ENCODE measurements at regions not wholly inside any gene's neighbourhood (a gene's known extent, or its start where the extent isn't known, plus 50 kb on each side); places are given as distances from the start of the nearest gene placed in this dataset.

DNA sequence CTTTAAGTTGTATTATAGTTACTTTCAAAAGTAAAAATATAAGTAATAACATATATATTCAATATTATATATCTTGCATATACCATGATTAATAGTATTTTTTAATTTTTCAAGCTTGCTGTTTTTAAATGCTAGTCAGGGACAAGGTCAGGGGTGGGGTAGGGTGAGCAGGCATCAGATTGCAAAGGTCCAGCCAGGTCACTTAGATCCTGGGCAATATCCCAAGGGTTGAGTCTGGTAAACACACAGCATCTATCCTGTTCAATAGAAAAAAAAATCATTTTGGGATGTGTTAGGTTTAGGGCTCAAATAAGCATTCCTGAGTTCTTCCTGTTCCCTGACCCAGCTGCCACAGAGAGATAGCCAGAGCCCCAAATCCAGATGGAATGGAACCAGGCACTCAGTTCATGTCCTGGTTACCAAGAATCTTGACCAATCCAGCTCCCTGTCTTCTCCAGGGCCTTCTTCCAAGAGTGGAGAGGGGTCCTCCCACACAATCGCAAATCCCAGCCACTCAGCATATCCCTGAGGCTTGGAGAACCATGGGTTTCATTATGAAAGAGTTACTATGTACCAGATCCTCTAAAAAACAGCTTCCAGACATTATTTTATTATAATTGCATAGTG is 134.9 kb upstream of the TOP1 start:
- Histone ChIP-seq H3K27ac (ENCODE audit: insufficient read depth in 1 of 2, low read depth in 1 of 2, low read length in 2 of 2, poor library complexity in 1 of 2, severe bottlenecking in 2 of 2) (no peak overlapping the region), H3K4me1 (ENCODE audit: control extremely low read depth in 1 of 4, control insufficient read depth in 4 of 4, insufficient read depth in 4 of 4, low read length in 3 of 4) (peaks cover 0 to 13% (median 0%) of the 10 kb centered on the region in 4 experiments), H3K27me3 (replicated peaks in 2 of 5; ENCODE audit: control insufficient read depth in 4 of 5, insufficient read depth in 5 of 5, low read length in 4 of 5) (no peaks in the 10 kb centered on the region), H3K9me3 (ENCODE audit: control extremely low read depth in 1 of 5, control insufficient read depth in 4 of 5, insufficient read depth in 2 of 5, low read depth in 1 of 5, low read length in 4 of 5) (no peaks in the 10 kb centered on the region), H3K4me3 (ENCODE audit: control insufficient read depth in 1 of 7, extremely low read depth in 1 of 7, insufficient read depth in 4 of 7, low read depth in 2 of 7, low read length in 6 of 7) (no peak overlapping the region), H3K36me3 (ENCODE audit: control insufficient read depth in 4 of 4, insufficient read depth in 4 of 4, low read length in 3 of 4) (no peaks in the 10 kb centered on the region)
- CTCF ChIA-PET, result no interaction called here
- no CpG with 5 or more reads among the region's 1 CpG for WGBS (ENCODE audit: insufficient coverage)
- no peak for DNase-seq
- POLR2A ChIA-PET, result no interaction called here

DNA sequence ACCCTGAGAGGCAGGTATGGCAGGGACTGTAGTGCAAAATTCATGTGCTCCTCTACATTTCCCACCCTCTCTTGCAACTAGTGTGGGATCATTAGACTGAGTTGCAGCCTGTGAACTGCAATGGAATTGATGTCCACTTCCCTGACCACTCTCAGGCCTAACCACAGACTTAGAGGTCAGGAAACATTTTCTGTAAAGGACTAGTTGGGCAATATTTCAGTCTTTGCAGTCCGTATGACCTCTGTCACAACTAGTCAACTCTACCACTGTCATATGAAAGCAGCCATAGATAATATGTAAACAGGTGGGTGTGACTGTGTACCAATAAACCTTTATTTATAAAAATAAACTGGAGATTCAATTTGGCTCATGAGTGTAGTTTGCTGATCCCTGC is 134.4 kb upstream of the TOP1 start:
- WGBS (ENCODE audit: insufficient coverage), result no CpG with 5 or more reads among the region's 1 CpG
- CTCF ChIA-PET, result no interaction called here
- no peaks in the 10 kb centered on the region for H3K9me3 ChIP-seq (ENCODE audit: control extremely low read depth in 1 of 5, control insufficient read depth in 4 of 5, insufficient read depth in 2 of 5, low read depth in 1 of 5, low read length in 4 of 5)

DNA sequence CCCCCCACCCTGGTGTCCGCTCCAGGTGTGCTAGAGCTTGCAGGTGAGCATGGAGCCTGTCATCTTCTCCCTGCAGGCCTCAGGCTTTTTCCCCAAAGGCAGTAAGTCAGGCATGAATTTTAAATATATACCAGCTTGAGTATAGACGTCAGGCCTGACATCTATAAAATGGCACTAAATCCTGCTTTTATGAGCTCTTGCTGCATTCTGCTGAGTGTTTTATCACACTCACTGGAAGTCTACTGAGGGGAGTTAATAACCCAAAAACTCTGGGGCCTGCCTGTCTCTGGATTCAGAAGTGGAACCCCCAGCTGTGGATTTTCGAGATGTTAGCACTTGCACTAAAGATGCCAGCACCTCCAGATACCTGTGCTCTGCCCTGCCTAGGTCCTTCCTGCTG is 133.4 kb upstream of the TOP1 start:
- no peak overlapping the region for H3K4me3 ChIP-seq (ENCODE audit: control insufficient read depth in 1 of 7, extremely low read depth in 1 of 7, insufficient read depth in 4 of 7, low read depth in 2 of 7, low read length in 6 of 7)
- no peaks in the 10 kb centered on the region for H3K27me3 ChIP-seq (replicated peaks in 2 of 5; ENCODE audit: control insufficient read depth in 4 of 5, insufficient read depth in 5 of 5, low read length in 4 of 5)
- H3K27ac ChIP-seq (ENCODE audit: insufficient read depth in 1 of 2, low read depth in 1 of 2, low read length in 2 of 2, poor library complexity in 1 of 2, severe bottlenecking in 2 of 2), result no peak overlapping the region
- H3K9me3 ChIP-seq (ENCODE audit: control extremely low read depth in 1 of 5, control insufficient read depth in 4 of 5, insufficient read depth in 2 of 5, low read depth in 1 of 5, low read length in 4 of 5), result no peaks in the 10 kb centered on the region
- WGBS (ENCODE audit: insufficient coverage), result 94% methylated on average over 2 of the region's 3 CpGs
- no peaks in the 10 kb centered on the region for H3K36me3 ChIP-seq (ENCODE audit: control insufficient read depth in 4 of 4, insufficient read depth in 4 of 4, low read length in 3 of 4)
- POLR2A ChIA-PET, result no interaction called here
- DNase-seq, result no peak
- peaks cover 0 to 2% (median 0%) of the 10 kb centered on the region in 4 experiments for H3K4me1 ChIP-seq (ENCODE audit: control extremely low read depth in 1 of 4, control insufficient read depth in 4 of 4, insufficient read depth in 4 of 4, low read length in 3 of 4)
- CTCF ChIA-PET, result interaction anchor here (1.1 kb wide), 1 partner anchor 14 kb away, joined by 3 read pairs; no protein-coding TSS in a partner anchor

More for the DNA sequence above, 134.4 kb upstream of the TOP1 start:
- Histone ChIP-seq H3K36me3 (ENCODE audit: control insufficient read depth in 4 of 4, insufficient read depth in 4 of 4, low read length in 3 of 4) (no peaks in the 10 kb centered on the region), H3K4me3 (ENCODE audit: control insufficient read depth in 1 of 7, extremely low read depth in 1 of 7, insufficient read depth in 4 of 7, low read depth in 2 of 7, low read length in 6 of 7) (no peak overlapping the region), H3K27ac (ENCODE audit: insufficient read depth in 1 of 2, low read depth in 1 of 2, low read length in 2 of 2, poor library complexity in 1 of 2, severe bottlenecking in 2 of 2) (no peak overlapping the region), H3K27me3 (replicated peaks in 2 of 5; ENCODE audit: control insufficient read depth in 4 of 5, insufficient read depth in 5 of 5, low read length in 4 of 5) (no peaks in the 10 kb centered on the region), H3K4me1 (ENCODE audit: control extremely low read depth in 1 of 4, control insufficient read depth in 4 of 4, insufficient read depth in 4 of 4, low read length in 3 of 4) (peaks cover 0 to 8% (median 0%) of the 10 kb centered on the region in 4 experiments)
- POLR2A ChIA-PET, result no interaction called here
- no peak for DNase-seq

DNA sequence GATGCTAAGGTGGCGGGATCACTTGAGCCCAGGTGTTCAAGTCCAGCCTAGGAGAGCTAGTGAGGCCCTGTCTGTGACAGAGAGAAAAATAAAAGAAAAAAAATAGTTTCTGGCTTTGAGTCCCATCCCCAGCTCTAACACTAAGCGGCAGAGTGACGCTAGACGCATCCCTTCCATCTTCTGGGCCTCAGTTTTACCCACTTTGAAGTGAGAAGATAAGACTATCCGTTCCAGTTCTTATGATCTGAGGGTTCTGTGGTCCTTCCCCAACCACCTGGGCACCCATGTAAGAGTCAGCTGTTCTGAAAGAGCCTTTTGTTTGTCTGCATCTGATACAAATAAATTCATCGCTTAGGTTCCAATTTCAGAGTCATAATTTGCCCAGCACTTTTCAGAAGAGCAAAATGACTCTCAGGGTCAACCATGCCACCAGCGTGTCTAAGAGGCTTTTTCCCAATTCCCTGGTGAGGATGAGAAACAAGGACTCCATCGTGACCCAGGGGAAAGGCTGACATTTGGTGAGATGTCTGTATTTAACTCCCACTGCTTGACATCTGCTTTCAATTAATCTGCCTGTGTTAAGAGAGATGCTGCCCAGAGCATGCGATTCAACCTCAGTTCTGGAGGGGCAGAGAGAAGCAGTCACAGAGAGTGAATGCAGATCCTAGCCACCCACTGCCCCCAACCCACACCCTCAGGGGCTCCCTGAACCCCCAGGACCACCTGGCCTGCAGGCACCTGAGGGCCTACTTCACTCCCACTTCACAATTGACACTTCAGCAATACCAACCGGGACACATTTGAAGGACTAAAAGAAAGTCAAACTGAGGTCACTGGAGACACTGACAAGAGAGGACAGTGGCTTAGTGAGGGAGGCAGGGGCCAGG is 131.6 kb upstream of the TOP1 start:
- H3K27me3 ChIP-seq (replicated peaks in 2 of 5; ENCODE audit: control insufficient read depth in 4 of 5, insufficient read depth in 5 of 5, low read length in 4 of 5), result no peaks in the 10 kb centered on the region
- no peak overlapping the region for H3K27ac ChIP-seq (ENCODE audit: insufficient read depth in 1 of 2, low read depth in 1 of 2, low read length in 2 of 2, poor library complexity in 1 of 2, severe bottlenecking in 2 of 2)
- ChIA-PET POLR2A (no interaction called here), CTCF (no interaction called here)
- no peak overlapping the region for H3K4me3 ChIP-seq (ENCODE audit: control insufficient read depth in 1 of 7, extremely low read depth in 1 of 7, insufficient read depth in 4 of 7, low read depth in 2 of 7, low read length in 6 of 7)
- H3K9me3 ChIP-seq (ENCODE audit: control extremely low read depth in 1 of 5, control insufficient read depth in 4 of 5, insufficient read depth in 2 of 5, low read depth in 1 of 5, low read length in 4 of 5), result no peaks in the 10 kb centered on the region
- WGBS (ENCODE audit: insufficient coverage), result 98% methylated on average over 9 of the region's 10 CpGs
- no peaks in the 10 kb centered on the region for H3K4me1 ChIP-seq (ENCODE audit: control extremely low read depth in 1 of 4, control insufficient read depth in 4 of 4, insufficient read depth in 4 of 4, low read length in 3 of 4)
- H3K36me3 ChIP-seq (ENCODE audit: control insufficient read depth in 4 of 4, insufficient read depth in 4 of 4, low read length in 3 of 4), result no peaks in the 10 kb centered on the region
- no peak for DNase-seq

DNA sequence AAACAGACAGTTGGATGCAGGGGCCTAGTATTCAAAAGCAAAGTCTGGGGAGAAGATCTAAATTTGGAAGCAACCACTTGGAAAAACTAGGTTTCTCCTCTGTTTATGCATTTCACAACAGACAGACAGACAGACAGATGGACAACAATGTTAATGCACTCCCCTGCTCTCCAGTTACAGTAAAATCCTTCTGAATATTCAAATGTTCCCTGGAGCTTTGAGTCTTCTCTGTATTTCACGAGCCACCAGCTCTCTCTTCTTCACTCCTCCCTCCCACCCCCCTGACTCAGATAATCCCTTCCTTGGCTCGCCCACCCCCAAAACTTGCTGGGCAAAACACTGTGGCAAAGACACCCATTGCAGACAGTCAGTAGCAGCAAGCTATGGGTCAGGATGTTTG is 129.3 kb upstream of the TOP1 start:
- Histone ChIP-seq H3K27me3 (replicated peaks in 2 of 5; ENCODE audit: control insufficient read depth in 4 of 5, insufficient read depth in 5 of 5, low read length in 4 of 5) (no peaks in the 10 kb centered on the region), H3K36me3 (ENCODE audit: control insufficient read depth in 4 of 4, insufficient read depth in 4 of 4, low read length in 3 of 4) (no peaks in the 10 kb centered on the region), H3K4me3 (ENCODE audit: control insufficient read depth in 1 of 7, extremely low read depth in 1 of 7, insufficient read depth in 4 of 7, low read depth in 2 of 7, low read length in 6 of 7) (no peak overlapping the region), H3K9me3 (ENCODE audit: control extremely low read depth in 1 of 5, control insufficient read depth in 4 of 5, insufficient read depth in 2 of 5, low read depth in 1 of 5, low read length in 4 of 5) (no peaks in the 10 kb centered on the region), H3K27ac (ENCODE audit: insufficient read depth in 1 of 2, low read depth in 1 of 2, low read length in 2 of 2, poor library complexity in 1 of 2, severe bottlenecking in 2 of 2) (no peak overlapping the region), H3K4me1 (ENCODE audit: control extremely low read depth in 1 of 4, control insufficient read depth in 4 of 4, insufficient read depth in 4 of 4, low read length in 3 of 4) (peaks cover 0 to 3% (median 0%) of the 10 kb centered on the region in 4 experiments)
- ChIA-PET POLR2A (no interaction called here), CTCF (no interaction called here)
- no peak for DNase-seq
- 83% methylated on average over 1 of the region's 2 CpGs for WGBS (ENCODE audit: insufficient coverage)

DNA sequence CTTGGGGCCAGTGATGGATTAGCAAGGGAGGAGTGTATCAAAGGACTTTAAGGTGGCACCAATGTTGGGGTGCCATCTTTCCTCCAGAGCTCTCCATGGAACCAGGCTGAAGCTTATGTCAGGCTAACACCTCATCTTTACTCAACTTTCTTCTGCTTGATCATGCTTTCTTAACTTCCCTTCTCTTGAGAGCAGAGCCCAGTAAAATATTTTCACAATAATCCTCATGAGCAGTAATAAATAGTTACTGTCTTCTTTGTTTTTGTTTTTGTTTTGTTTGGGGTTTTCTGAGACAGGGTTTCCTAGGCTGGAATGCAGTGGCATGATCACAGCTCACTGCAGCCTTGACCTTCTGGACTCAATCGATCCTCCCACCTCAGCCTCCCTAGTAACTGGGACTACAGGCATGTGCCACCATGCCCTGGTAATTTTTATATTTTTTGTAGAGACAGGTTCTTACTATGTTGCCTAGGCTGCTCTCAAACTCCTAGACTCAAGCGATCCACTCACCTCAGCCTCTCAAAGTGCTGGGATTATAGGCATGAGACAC is 127.9 kb upstream of the TOP1 start:
- CTCF ChIA-PET, result no interaction called here
- H3K27ac ChIP-seq (ENCODE audit: insufficient read depth in 1 of 2, low read depth in 1 of 2, low read length in 2 of 2, poor library complexity in 1 of 2, severe bottlenecking in 2 of 2), result no peak overlapping the region
- no peak for DNase-seq

DNA sequence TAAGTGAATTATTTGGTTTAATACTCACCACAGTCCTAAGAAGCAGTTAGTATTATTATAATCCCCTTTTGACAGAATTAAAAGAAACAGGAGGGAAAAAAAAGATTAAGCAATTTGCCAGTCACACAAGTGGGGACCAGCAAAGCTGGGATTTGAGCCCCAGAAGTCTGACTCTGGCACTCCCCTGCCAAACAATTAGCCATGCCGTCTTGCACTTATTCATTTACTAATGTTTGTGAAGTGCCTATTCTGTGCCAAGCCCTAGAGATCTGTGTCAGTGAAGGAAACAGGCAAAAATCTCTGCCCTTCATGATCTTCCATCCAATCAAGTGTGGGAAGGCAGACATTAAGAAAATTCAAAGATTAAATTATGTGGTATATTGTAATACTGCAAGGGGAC is 126.0 kb upstream of the TOP1 start:
- H3K4me1 ChIP-seq (ENCODE audit: control extremely low read depth in 1 of 4, control insufficient read depth in 4 of 4, insufficient read depth in 4 of 4, low read length in 3 of 4), result peaks cover 5 to 17% (median 7%) of the 10 kb centered on the region in 4 experiments
- no peaks in the 10 kb centered on the region for H3K27me3 ChIP-seq (replicated peaks in 2 of 5; ENCODE audit: control insufficient read depth in 4 of 5, insufficient read depth in 5 of 5, low read length in 4 of 5)
- ChIA-PET CTCF (no interaction called here), POLR2A (no interaction called here)
- H3K9me3 ChIP-seq (ENCODE audit: control extremely low read depth in 1 of 5, control insufficient read depth in 4 of 5, insufficient read depth in 2 of 5, low read depth in 1 of 5, low read length in 4 of 5), result peaks cover 0 to 6% (median 3%) of the 10 kb centered on the region in 5 experiments
- H3K4me3 ChIP-seq (ENCODE audit: control insufficient read depth in 1 of 7, extremely low read depth in 1 of 7, insufficient read depth in 4 of 7, low read depth in 2 of 7, low read length in 6 of 7), result no peak overlapping the region
- DNase-seq, result no peak
- 100% methylated on average over 1 of the region's 1 CpG for WGBS (ENCODE audit: insufficient coverage)
- H3K36me3 ChIP-seq (ENCODE audit: control insufficient read depth in 4 of 4, insufficient read depth in 4 of 4, low read length in 3 of 4), result no peaks in the 10 kb centered on the region
- H3K27ac ChIP-seq (ENCODE audit: insufficient read depth in 1 of 2, low read depth in 1 of 2, low read length in 2 of 2, poor library complexity in 1 of 2, severe bottlenecking in 2 of 2), result no peak overlapping the region

More for the DNA sequence above, 127.9 kb upstream of the TOP1 start:
- H3K36me3 ChIP-seq (ENCODE audit: control insufficient read depth in 4 of 4, insufficient read depth in 4 of 4, low read length in 3 of 4), result no peaks in the 10 kb centered on the region
- H3K27me3 ChIP-seq (replicated peaks in 2 of 5; ENCODE audit: control insufficient read depth in 4 of 5, insufficient read depth in 5 of 5, low read length in 4 of 5), result no peaks in the 10 kb centered on the region
- POLR2A ChIA-PET, result no interaction called here
- H3K9me3 ChIP-seq (ENCODE audit: control extremely low read depth in 1 of 5, control insufficient read depth in 4 of 5, insufficient read depth in 2 of 5, low read depth in 1 of 5, low read length in 4 of 5), result peaks cover 0 to 2% (median 2%) of the 10 kb centered on the region in 5 experiments
- WGBS (ENCODE audit: insufficient coverage), result 90% methylated on average over 2 of the region's 2 CpGs
- H3K4me1 ChIP-seq (ENCODE audit: control extremely low read depth in 1 of 4, control insufficient read depth in 4 of 4, insufficient read depth in 4 of 4, low read length in 3 of 4), result peaks cover 5 to 16% (median 7%) of the 10 kb centered on the region in 4 experiments
- H3K4me3 ChIP-seq (ENCODE audit: control insufficient read depth in 1 of 7, extremely low read depth in 1 of 7, insufficient read depth in 4 of 7, low read depth in 2 of 7, low read length in 6 of 7), result no peak overlapping the region

Measured in common myeloid progenitor, CD34-positive (primary cell).